IMR-90 (cell line): ENCODE measurements at regions not wholly inside any gene's neighbourhood (a gene's known extent, or its start where the extent isn't known, plus 50 kb on each side); places are given as distances from the start of the nearest gene placed in this dataset.

ENCODE experiments used
- ATAC-seq: fragments of 200-7000 bp; cut with Tn5 transposase; 2 replicates; pipeline ENCODE4 v1.9.1; 2020; ENCODE audit warnings: low read depth, mild to moderate bottlenecking, moderate library complexity
- BruUV-seq: library from RNA; stranded (reverse); fragments of 400-500 nt; replicated peaks from 2 replicates; lab custom pipeline; 2021; lab: Mats Ljungman, UMichigan
- CTCF ChIA-PET: fragments of 300-600 bp; formaldehyde crosslinking; extraction: SDS; loops from one replicate; lab custom pipeline; 2021; ENCODE audit warnings: antibody characterized with exemption; lab: Yijun Ruan, JAX
- POLR2A ChIA-PET: fragments of 300-600 bp; sonication (Branson Sonifier 250); formaldehyde crosslinking; loops from one replicate; lab custom pipeline; 2022; ENCODE audit warnings: antibody characterized with exemption; ENCODE audit not compliant: unreplicated experiment; lab: Charles Lee
- DNase-seq: peaks from one replicate; pipeline ENCODE4 v3.0.0; 2013
- H2AFZ ChIP-seq: replicated peaks from 2 replicates; pipeline ENCODE3; 2013; ENCODE audit warnings: low read length, mild to moderate bottlenecking; ENCODE audit not compliant: poor library complexity
- H2AK5ac ChIP-seq: 2 replicates; pipeline ENCODE4 v1.6.1; 2013; ENCODE audit warnings: low read depth, low read length, inconsistent platforms
- H2AK9ac ChIP-seq: replicated peaks from 2 replicates; pipeline ENCODE3; 2013; ENCODE audit warnings: mild to moderate bottlenecking, low read depth, low read length, moderate library complexity; ENCODE audit not compliant: poor library complexity
- H2BK120ac ChIP-seq: 2 replicates; pipeline ENCODE4 v1.6.1; 2013; ENCODE audit warnings: low read depth, low read length, inconsistent platforms
- H2BK15ac ChIP-seq: 3 replicates; pipeline ENCODE4 v1.6.1; 2013; ENCODE audit warnings: low read depth, low read length, inconsistent platforms
- H2BK20ac ChIP-seq: 2 replicates; pipeline ENCODE4 v1.6.1; 2013; ENCODE audit warnings: low read depth, mild to moderate bottlenecking, inconsistent platforms, low read length, moderate library complexity
- H2BK5ac ChIP-seq: 2 replicates; pipeline ENCODE4 v1.6.1; 2013; ENCODE audit warnings: mild to moderate bottlenecking, low read depth, low read length, inconsistent platforms; ENCODE audit not compliant: poor library complexity, severe bottlenecking
- H3K14ac ChIP-seq: replicated peaks from 2 replicates; pipeline ENCODE4 v1.6.1; 2013; ENCODE audit warnings: low read depth, low read length, inconsistent platforms
- H3K18ac ChIP-seq: 2 replicates; pipeline ENCODE4 v1.6.1; 2013; ENCODE audit warnings: low read depth, low read length, control low read depth
- H3K23ac ChIP-seq: 2 replicates; pipeline ENCODE4 v1.6.1; 2013; ENCODE audit warnings: low read depth, low read length, inconsistent platforms
- H3K27ac ChIP-seq: 2 replicates; pipeline ENCODE4 v1.5.1; 2013; ENCODE audit warnings: mild to moderate bottlenecking, control low read depth, low read length; ENCODE audit not compliant: insufficient read depth
- H3K27me3 ChIP-seq: 2 replicates; pipeline ENCODE4 v1.6.1; 2013; ENCODE audit warnings: low read length; ENCODE audit not compliant: control insufficient read depth, insufficient read depth
- H3K36me3 ChIP-seq: 2 replicates; pipeline ENCODE4 v1.6.1; 2013; ENCODE audit warnings: low read length, mixed read lengths; ENCODE audit not compliant: control insufficient read depth, insufficient read depth
- H3K4ac ChIP-seq: 2 replicates; pipeline ENCODE4 v1.6.1; 2013; ENCODE audit warnings: low read depth, low read length, inconsistent platforms
- H3K4me1 ChIP-seq: 2 replicates; pipeline ENCODE4 v1.6.1; 2013; ENCODE audit warnings: low read length, mixed read lengths; ENCODE audit not compliant: control insufficient read depth, insufficient read depth
- H3K4me2 ChIP-seq: 2 replicates; pipeline ENCODE4 v1.6.1; 2013; ENCODE audit warnings: low read depth, mild to moderate bottlenecking, control low read depth, low read length, moderate library complexity
- H3K4me3 ChIP-seq: 2 replicates; pipeline ENCODE4 v1.5.1; 2013; ENCODE audit warnings: low read depth, mild to moderate bottlenecking, control low read depth, low read length, moderate library complexity; ENCODE audit not compliant: insufficient read depth
- H3K56ac ChIP-seq: 2 replicates; pipeline ENCODE4 v1.6.1; 2013; ENCODE audit warnings: low read length, inconsistent platforms; ENCODE audit not compliant: insufficient read depth; ENCODE audit errors: extremely low read depth
- H3K79me1 ChIP-seq, 2 experiments: 2 replicates each; pipeline ENCODE4 v1.6.1; 2013; ENCODE audit warnings: low read length in 2 of 2, inconsistent platforms in 1 of 2, low read depth in 1 of 2
- H3K9ac ChIP-seq: 2 replicates; pipeline ENCODE4 v1.6.1; 2013; ENCODE audit warnings: low read depth, low read length, control low read depth
- H3K9me1 ChIP-seq: 2 replicates; pipeline ENCODE4 v1.6.1; 2013; ENCODE audit warnings: low read length, inconsistent platforms; ENCODE audit not compliant: insufficient read depth
- H3K9me3 ChIP-seq: 2 replicates; pipeline ENCODE4 v1.6.1; 2013; ENCODE audit warnings: low read length; ENCODE audit not compliant: control insufficient read depth, insufficient read depth
- H4K20me1 ChIP-seq: 2 replicates; pipeline ENCODE4 v1.6.1; 2013; ENCODE audit warnings: low read length, inconsistent platforms; ENCODE audit not compliant: insufficient read depth
- H4K5ac ChIP-seq: 2 replicates; pipeline ENCODE4 v1.6.1; 2013; ENCODE audit warnings: mild to moderate bottlenecking, low read depth, low read length, control low read depth
- H4K8ac ChIP-seq, 2 experiments: 2 replicates each; pipeline ENCODE4 v1.6.1; 2013; ENCODE audit warnings: low read depth in 2 of 2, low read length in 2 of 2, control low read depth in 1 of 2, inconsistent platforms in 1 of 2
- H4K91ac ChIP-seq: 2 replicates; pipeline ENCODE4 v1.6.1; 2013; ENCODE audit warnings: low read depth, low read length, inconsistent platforms; ENCODE audit not compliant: insufficient read depth
- BHLHE40 ChIP-seq: fragments of 150-350 bp; IDR thresholded peaks from 2 replicates; pipeline ENCODE4 v1.6.1; 2016; ENCODE audit warnings: mild to moderate bottlenecking, low read depth, low read length
- CEBPB ChIP-seq: IDR thresholded peaks from 2 replicates; pipeline ENCODE4 v1.6.1; 2012; ENCODE audit warnings: low read depth, low read length, improper control_type of control experiment
- CHD1 ChIP-seq: IDR thresholded peaks from 2 replicates; pipeline ENCODE4 v1.6.1; 2012; ENCODE audit warnings: low read depth, low read length, improper control_type of control experiment
- ELK1 ChIP-seq: fragments of 150-350 bp; IDR thresholded peaks from 2 replicates; pipeline ENCODE4 v1.6.1; 2016; ENCODE audit warnings: low read depth, mild to moderate bottlenecking, low read length, moderate library complexity, borderline replicate concordance
- FOS ChIP-seq: fragments of 150-350 bp; IDR thresholded peaks from 2 replicates; pipeline ENCODE4 v1.6.1; 2016; ENCODE audit warnings: low read depth, low read length
- MAFK ChIP-seq: IDR thresholded peaks from 2 replicates; pipeline ENCODE4 v1.6.1; 2012; ENCODE audit warnings: low read depth, low read length, improper control_type of control experiment
- MAZ ChIP-seq: IDR thresholded peaks from 2 replicates; pipeline ENCODE4 v1.6.1; 2012; ENCODE audit warnings: low read depth, mild to moderate bottlenecking, low read length, improper control_type of control experiment, moderate library complexity, borderline replicate concordance
- MXI1 ChIP-seq: IDR thresholded peaks from 2 replicates; pipeline ENCODE4 v1.6.1; 2012; ENCODE audit warnings: low read depth, mild to moderate bottlenecking, low read length, moderate library complexity, borderline replicate concordance
- NFE2L2 ChIP-seq: fragments of 150-350 bp; IDR thresholded peaks from 2 replicates; pipeline ENCODE4 v1.6.1; 2016; ENCODE audit warnings: low read depth, mild to moderate bottlenecking, low read length
- POLR2A ChIP-seq: IDR thresholded peaks from 2 replicates; pipeline ENCODE4 v1.6.1; 2012; ENCODE audit warnings: mild to moderate bottlenecking, low read depth, low read length
- RAD21 ChIP-seq: IDR thresholded peaks from 2 replicates; pipeline ENCODE4 v1.6.1; 2012; ENCODE audit warnings: low read length, improper control_type of control experiment
- RCOR1 ChIP-seq: IDR thresholded peaks from 2 replicates; pipeline ENCODE4 v1.6.1; 2012; ENCODE audit warnings: mild to moderate bottlenecking, low read length, improper control_type of control experiment; ENCODE audit not compliant: insufficient replicate concordance
- RFX5 ChIP-seq: IDR thresholded peaks from 2 replicates; pipeline ENCODE4 v1.8.0; 2012; ENCODE audit warnings: low read depth, mild to moderate bottlenecking, low read length, moderate library complexity
- SMC3 ChIP-seq: fragments of 150-350 bp; IDR thresholded peaks from 2 replicates; pipeline ENCODE4 v1.6.1; 2016; ENCODE audit warnings: low read depth, mild to moderate bottlenecking, antibody characterized with exemption, low read length, moderate library complexity
- USF2 ChIP-seq: fragments of 150-350 bp; IDR thresholded peaks from 2 replicates; pipeline ENCODE4 v1.6.1; 2017; ENCODE audit warnings: mild to moderate bottlenecking, antibody characterized with exemption, low read length, low read depth
- WGBS, 2 experiments: methylation state at CpG; one replicate each; pipeline versions ENCODE4 v1.1.5 to v1.1.7; 2013; ENCODE audit warnings: missing lambda C conversion rate in 2 of 2; ENCODE audit not compliant: insufficient read length in 1 of 2; ENCODE audit errors: extremely low coverage in 2 of 2; 5-methylcytosine and 5-hydroxymethylcytosine counted together
- dilution Hi-C: fragments of 300-500 bp; cut with HindIII; formaldehyde crosslinking; loops from one replicate; pipeline ENCODE4 v1.14.3; 2018; ENCODE audit warnings: low sequenced_read_pairs; ENCODE audit not compliant: unreplicated experiment
- in situ Hi-C: fragments of 300-500 bp; cut with MboI; formaldehyde crosslinking; loops from 3 replicates; pipeline ENCODE4 v1.14.3; 2019; ENCODE audit warnings: low sequenced_read_pairs, inconsistent platforms, mixed read lengths
- intact Hi-C: fragments of 100-400 bp; cut with micrococcal nuclease; formaldehyde crosslinking; loops from 2 replicates; pipeline ENCODE4 v1.10.0; 2022
- TF ChIP-seq, protein P1 (sequence below): conservative IDR thresholded peaks from 2 replicates; pipeline ENCODE4 v1.5.1; 2012; ENCODE audit warnings: mild to moderate bottlenecking, low read depth, low read length, improper control_type of control experiment

- Histone ChIP-seq H2AK9ac (no peak overlapping the region), H3K4ac (no peak overlapping the region), H4K8ac (no peak overlapping the region), H3K14ac (no peak overlapping the region), H3K23ac (no peak overlapping the region), H4K5ac (no peak overlapping the region), H3K4me1 (no peaks in the 10 kb centered on the region), H3K36me3 (no peaks in the 10 kb centered on the region), H3K27ac (no peak overlapping the region), H3K79me1 (no peaks in the 10 kb centered on the region), H3K9ac (no peak overlapping the region), H3K9me1 (no peaks in the 10 kb centered on the region), H2BK20ac (no peak overlapping the region), H4K20me1 (no peaks in the 10 kb centered on the region), H2AFZ (no peak overlapping the region), H2BK120ac (no peak overlapping the region), H3K9me3 (no peaks in the 10 kb centered on the region), H2BK15ac (no peak overlapping the region), H3K27me3 (no peaks in the 10 kb centered on the region), H4K91ac (no peak overlapping the region), H3K18ac (no peak overlapping the region), H2BK5ac (no peak overlapping the region), H2AK5ac (no peak overlapping the region), H3K4me3 (no peak overlapping the region), H3K4me2 (no peak overlapping the region), H3K56ac (no peak overlapping the region)
- CTCF ChIA-PET, result no interaction called here
- intact Hi-C loops, result no loop called here
- dilution Hi-C loops, result no loop called here
- ATAC-seq, result no peak
- TF ChIP-seq FOS (no peak), USF2 (no peak), CHD1 (no peak), BHLHE40 (no peak), MAFK (no peak), POLR2A (no peak), NFE2L2 (no peak), MAZ (no peak), RAD21 (no peak), RCOR1 (no peak), MXI1 (no peak), RFX5 (no peak), CEBPB (no peak), ELK1 (no peak), SMC3 (no peak)
- TF ChIP-seq, protein P1, sequence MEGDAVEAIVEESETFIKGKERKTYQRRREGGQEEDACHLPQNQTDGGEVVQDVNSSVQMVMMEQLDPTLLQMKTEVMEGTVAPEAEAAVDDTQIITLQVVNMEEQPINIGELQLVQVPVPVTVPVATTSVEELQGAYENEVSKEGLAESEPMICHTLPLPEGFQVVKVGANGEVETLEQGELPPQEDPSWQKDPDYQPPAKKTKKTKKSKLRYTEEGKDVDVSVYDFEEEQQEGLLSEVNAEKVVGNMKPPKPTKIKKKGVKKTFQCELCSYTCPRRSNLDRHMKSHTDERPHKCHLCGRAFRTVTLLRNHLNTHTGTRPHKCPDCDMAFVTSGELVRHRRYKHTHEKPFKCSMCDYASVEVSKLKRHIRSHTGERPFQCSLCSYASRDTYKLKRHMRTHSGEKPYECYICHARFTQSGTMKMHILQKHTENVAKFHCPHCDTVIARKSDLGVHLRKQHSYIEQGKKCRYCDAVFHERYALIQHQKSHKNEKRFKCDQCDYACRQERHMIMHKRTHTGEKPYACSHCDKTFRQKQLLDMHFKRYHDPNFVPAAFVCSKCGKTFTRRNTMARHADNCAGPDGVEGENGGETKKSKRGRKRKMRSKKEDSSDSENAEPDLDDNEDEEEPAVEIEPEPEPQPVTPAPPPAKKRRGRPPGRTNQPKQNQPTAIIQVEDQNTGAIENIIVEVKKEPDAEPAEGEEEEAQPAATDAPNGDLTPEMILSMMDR, result no peak
- WGBS, 2 experiments, result no CpG with 5 or more reads among the region's 4 CpGs
- DNase-seq, result no peak
- no TSS peak for BruUV-seq
- in situ Hi-C loops, result no loop called here
- POLR2A ChIA-PET, result no interaction called here
These were observed 425.6 kb downstream of the RWDD3 start for GRCh38 chr1:95659588-95659987.
